MM.1S (cell line): ENCODE measurements at regions not wholly inside any gene's neighbourhood (a gene's known extent, or its start where the extent isn't known, plus 50 kb on each side); places are given as distances from the start of the nearest gene placed in this dataset.

Experiments
- DNase-seq: peaks from one replicate; pipeline ENCODE4 v3.0.0-alpha.2; 2015
- H2AFZ ChIP-seq: fragments of 300-600 bp; sonication (generic); 2 replicates; pipeline ENCODE4 v1.6.0; 2016; ENCODE audit warnings: antibody characterized with exemption, low read length
- H3F3A ChIP-seq: fragments of 300-600 bp; sonication (generic); 2 replicates; pipeline ENCODE4 v1.6.1; 2016; ENCODE audit warnings: mild to moderate bottlenecking, antibody characterized with exemption, low read length, moderate library complexity, mixed read lengths; ENCODE audit not compliant: insufficient read depth
- H3K27ac ChIP-seq: fragments of 300-600 bp; sonication (generic); 2 replicates; pipeline ENCODE4 v1.5.1; 2016; ENCODE audit warnings: mild to moderate bottlenecking, low read length
- H3K27me3 ChIP-seq: fragments of 300-600 bp; sonication (generic); replicated peaks from 2 replicates; pipeline ENCODE4 v1.6.0; 2016; ENCODE audit warnings: low read length; ENCODE audit not compliant: insufficient read depth
- H3K36me3 ChIP-seq: fragments of 300-600 bp; sonication (generic); replicated peaks from 2 replicates; pipeline ENCODE4 v1.6.1; 2016; ENCODE audit warnings: mild to moderate bottlenecking, low read length, mixed read lengths; ENCODE audit not compliant: insufficient read depth
- H3K4me1 ChIP-seq: fragments of 300-600 bp; sonication (generic); 2 replicates; pipeline ENCODE4 v1.6.1; 2016; ENCODE audit warnings: low read length, mixed read lengths
- H3K4me2 ChIP-seq: fragments of 300-600 bp; sonication (generic); 2 replicates; pipeline ENCODE4 v1.6.0; 2016; ENCODE audit warnings: low read depth, low read length
- H3K4me3 ChIP-seq: fragments of 300-600 bp; sonication (generic); 2 replicates; pipeline ENCODE4 v1.5.1; 2016; ENCODE audit warnings: low read length, mixed read lengths
- H3K79me2 ChIP-seq: fragments of 300-600 bp; sonication (generic); 2 replicates; pipeline ENCODE4 v1.6.1; 2016; ENCODE audit warnings: mixed run types, low read length, mixed read lengths
- H3K9ac ChIP-seq: fragments of 300-600 bp; sonication (generic); 2 replicates; pipeline ENCODE4 v1.6.1; 2016; ENCODE audit warnings: low read length, mixed read lengths
- H3K9me2 ChIP-seq: fragments of 300-600 bp; sonication (generic); replicated peaks from 2 replicates; pipeline ENCODE4 v1.6.1; 2016; ENCODE audit warnings: mild to moderate bottlenecking, low read length, mixed read lengths; ENCODE audit not compliant: insufficient read depth
- H3K9me3 ChIP-seq: fragments of 300-600 bp; sonication (generic); replicated peaks from 2 replicates; pipeline ENCODE4 v1.6.1; 2016; ENCODE audit warnings: mild to moderate bottlenecking, low read length, mixed read lengths; ENCODE audit not compliant: insufficient read depth
- H4K20me1 ChIP-seq: fragments of 300-600 bp; sonication (generic); 2 replicates; pipeline ENCODE4 v1.6.1; 2016; ENCODE audit warnings: mild to moderate bottlenecking, low read length, moderate library complexity, mixed read lengths; ENCODE audit not compliant: insufficient read depth
- CTCF ChIP-seq: fragments of 300-600 bp; sonication (generic); IDR thresholded peaks from 2 replicates; pipeline ENCODE4 v1.5.1; 2016; ENCODE audit warnings: antibody characterized with exemption, low read length, mixed read lengths
- EZH2 ChIP-seq: fragments of 300-600 bp; sonication (generic); optimal IDR thresholded peaks from 2 replicates; pipeline ENCODE3; 2017; ENCODE audit warnings: low read depth, mild to moderate bottlenecking, antibody characterized with exemption, low read length, mixed read lengths
- EZH2phosphoT487 ChIP-seq: fragments of 300-600 bp; sonication (generic); IDR thresholded peaks from 2 replicates; pipeline ENCODE4 v1.6.1; 2018; ENCODE audit warnings: antibody characterized with exemption, low read length

GRCh38 chr2:10243926-10244270 is 58.8 kb upstream of the HPCAL1 start:
- TF ChIP-seq EZH2phosphoT487 = no peak
- no peak for TF ChIP-seq CTCF
- no peak for TF ChIP-seq EZH2
- H3K36me3 ChIP-seq = no peaks in the 10 kb centered on the region
- no peaks in the 10 kb centered on the region for H3K9me2 ChIP-seq
- H3K79me2 ChIP-seq = no peaks in the 10 kb centered on the region
- H3F3A ChIP-seq = no peaks in the 10 kb centered on the region
- H4K20me1 ChIP-seq = no peaks in the 10 kb centered on the region
- H3K9ac ChIP-seq = no peak overlapping the region
- no peak for DNase-seq
- H3K4me1 ChIP-seq = no peaks in the 10 kb centered on the region
- H3K4me3 ChIP-seq = no peak overlapping the region
- H3K27me3 ChIP-seq = peaks cover 15% of the 10 kb centered on the region
- H3K27ac ChIP-seq = no peak overlapping the region
- H2AFZ ChIP-seq = no peak overlapping the region
- no peaks in the 10 kb centered on the region for H3K9me3 ChIP-seq
- H3K4me2 ChIP-seq = no peak overlapping the region

- Histone ChIP-seq H3K27me3 (peaks cover 6% of the 10 kb centered on the region; the same call in 1 of the 2 replicates), H2AFZ (no peak overlapping the region), H3F3A (no peaks in the 10 kb centered on the region), H3K9me3 (no peaks in the 10 kb centered on the region), H3K4me3 (no peak overlapping the region), H3K4me1 (no peaks in the 10 kb centered on the region), H3K9ac (no peak overlapping the region), H3K4me2 (no peak overlapping the region), H3K27ac (no peak overlapping the region), H3K79me2 (no peaks in the 10 kb centered on the region), H4K20me1 (no peaks in the 10 kb centered on the region), H3K36me3 (no peaks in the 10 kb centered on the region), H3K9me2 (no peaks in the 10 kb centered on the region)
- DNase-seq = no peak
- TF ChIP-seq EZH2 (no peak), EZH2phosphoT487 (no peak), CTCF (no peak)
Observed at GRCh38 chr2:10245021-10245420, 57.7 kb upstream of the HPCAL1 start.

- no peak overlapping the region for H2AFZ ChIP-seq
- H3K79me2 ChIP-seq = no peaks in the 10 kb centered on the region
- H3K9me3 ChIP-seq = no peaks in the 10 kb centered on the region
- no peak overlapping the region for H3K27ac ChIP-seq
- H3K4me1 ChIP-seq = no peaks in the 10 kb centered on the region
- no peaks in the 10 kb centered on the region for H3K9me2 ChIP-seq
- H3K27me3 ChIP-seq = peaks cover 6% of the 10 kb centered on the region; the same call in 1 of the 2 replicates
- no peaks in the 10 kb centered on the region for H3K36me3 ChIP-seq
- H4K20me1 ChIP-seq = no peaks in the 10 kb centered on the region
- H3K9ac ChIP-seq = no peak overlapping the region
- TF ChIP-seq CTCF = no peak
- TF ChIP-seq EZH2 = no peak
- no peak for TF ChIP-seq EZH2phosphoT487
- no peak overlapping the region for H3K4me2 ChIP-seq
- H3F3A ChIP-seq = no peaks in the 10 kb centered on the region
- no peak for DNase-seq
- no peak overlapping the region for H3K4me3 ChIP-seq
Observed at GRCh38 chr2:10245661-10246060, 57.0 kb upstream of the HPCAL1 start.

GRCh38 chr2:10246370-10246769 is 56.3 kb upstream of the HPCAL1 start:
- no peak for DNase-seq
- Histone ChIP-seq H3K9me2 (no peaks in the 10 kb centered on the region), H3K9me3 (no peaks in the 10 kb centered on the region), H4K20me1 (no peaks in the 10 kb centered on the region), H3K36me3 (no peaks in the 10 kb centered on the region), H3K9ac (no peak overlapping the region), H2AFZ (no peak overlapping the region), H3K4me1 (no peaks in the 10 kb centered on the region), H3K27me3 (no peaks in the 10 kb centered on the region), H3K79me2 (no peaks in the 10 kb centered on the region), H3K27ac (no peak overlapping the region), H3F3A (no peaks in the 10 kb centered on the region), H3K4me3 (no peak overlapping the region), H3K4me2 (no peak overlapping the region)
- TF ChIP-seq EZH2 (no peak), CTCF (no peak), EZH2phosphoT487 (no peak)
